WTC11 (cell line): ENCODE measurements at regions not wholly inside any gene's neighbourhood (a gene's known extent, or its start where the extent isn't known, plus 50 kb on each side); places are given as distances from the start of the nearest gene placed in this dataset.

ENCODE experiments used
- ATAC-seq: fragments of 200-7000 bp; cut with Tn5 transposase; 2 replicates; pipeline ENCODE4 v1.10.0; 2021; ENCODE audit warnings: mild to moderate bottlenecking, moderate library complexity
- CTCF ChIA-PET: fragments of 300-600 bp; sonication (Branson Sonifier 250); formaldehyde crosslinking; loops from one replicate; lab custom pipeline; 2021; ENCODE audit warnings: antibody characterized with exemption; lab: Charles Lee
- POLR2A ChIA-PET: fragments of 350-600 bp; sonication (Branson Sonifier 250); formaldehyde crosslinking; loops from one replicate; lab custom pipeline; 2021; ENCODE audit warnings: antibody characterized with exemption; lab: Charles Lee
- DNase-seq: peaks from one replicate; pipeline ENCODE4 v3.0.0; 2021; ENCODE audit warnings: low spot score
- H3K27ac Mint-ChIP-seq: 2 replicates; pipeline ENCODE4 v1.8.0; 2021; ENCODE audit warnings: mixed read lengths
- H3K27me3 Mint-ChIP-seq: 2 replicates; pipeline ENCODE4 v1.8.0; 2021; ENCODE audit warnings: low read depth, mild to moderate bottlenecking, moderate library complexity, mixed read lengths
- H3K36me3 Mint-ChIP-seq: 2 replicates; pipeline ENCODE4 v1.8.0; 2021; ENCODE audit warnings: mixed read lengths
- H3K4me1 Mint-ChIP-seq: 2 replicates; pipeline ENCODE4 v1.8.0; 2022; ENCODE audit warnings: mixed read lengths
- H3K4me3 Mint-ChIP-seq: 2 replicates; pipeline ENCODE4 v1.8.0; 2021; ENCODE audit warnings: mild to moderate bottlenecking, moderate library complexity, mixed read lengths
- H3K9me3 Mint-ChIP-seq: 2 replicates; pipeline ENCODE4 v1.8.0; 2021; ENCODE audit warnings: mixed read lengths
- ATF3 ChIP-seq: sonication (generic); formaldehyde crosslinking; conservative IDR thresholded peaks from 2 replicates; pipeline ENCODE4 v1.8.1; 2022; ENCODE audit warnings: mild to moderate bottlenecking, missing genetic modification reagents
- ATF6 ChIP-seq: sonication (generic); formaldehyde crosslinking; IDR thresholded peaks from 2 replicates; pipeline ENCODE4 v1.8.1; 2023; ENCODE audit warnings: mild to moderate bottlenecking, missing genetic modification reagents
- CREB1 ChIP-seq: sonication (generic); formaldehyde crosslinking; IDR thresholded peaks from 2 replicates; pipeline ENCODE4 v1.8.0; 2023; ENCODE audit warnings: mild to moderate bottlenecking, missing genetic modification reagents
- CREM ChIP-seq: sonication (generic); formaldehyde crosslinking; IDR thresholded peaks from 2 replicates; pipeline ENCODE4 v1.8.1; 2022; ENCODE audit warnings: mild to moderate bottlenecking, missing genetic modification reagents, moderate library complexity
- E2F1 ChIP-seq: sonication (generic); formaldehyde crosslinking; IDR thresholded peaks from 2 replicates; pipeline ENCODE4 v1.8.0; 2022; ENCODE audit warnings: mild to moderate bottlenecking, missing genetic modification reagents
- EMX1 ChIP-seq: fragments of 250-450 bp; sonication (Bioruptor Pico); IDR thresholded peaks from 2 replicates; pipeline ENCODE4 v1.8.0; 2021; ENCODE audit warnings: mild to moderate bottlenecking
- ESRRA ChIP-seq: sonication (generic); formaldehyde crosslinking; IDR thresholded peaks from 2 replicates; pipeline ENCODE4 v1.8.1; 2022; ENCODE audit warnings: mild to moderate bottlenecking, missing genetic modification reagents, borderline replicate concordance
- ETV6 ChIP-seq: sonication (generic); formaldehyde crosslinking; IDR thresholded peaks from 2 replicates; pipeline ENCODE4 v1.8.1; 2022; ENCODE audit warnings: mild to moderate bottlenecking, missing genetic modification reagents
- FOXK1 ChIP-seq: sonication (generic); formaldehyde crosslinking; IDR thresholded peaks from 2 replicates; pipeline ENCODE4 v1.8.0; 2022; ENCODE audit warnings: mild to moderate bottlenecking, moderate library complexity, missing genetic modification reagents
- FOXP1 ChIP-seq: sonication (generic); formaldehyde crosslinking; IDR thresholded peaks from 2 replicates; pipeline ENCODE4 v1.8.0; 2022; ENCODE audit warnings: missing genetic modification reagents, mild to moderate bottlenecking, moderate library complexity, borderline replicate concordance
- HMGA2 ChIP-seq: fragments of 250-450 bp; sonication (Bioruptor Pico); IDR thresholded peaks from 2 replicates; pipeline ENCODE4 v1.4.0; 2021; ENCODE audit warnings: mild to moderate bottlenecking, moderate library complexity
- IRF1 ChIP-seq: sonication (generic); formaldehyde crosslinking; IDR thresholded peaks from 2 replicates; pipeline ENCODE4 v1.8.0; 2023; ENCODE audit warnings: missing genetic modification reagents
- IRF2 ChIP-seq: sonication (generic); formaldehyde crosslinking; IDR thresholded peaks from 2 replicates; pipeline ENCODE4 v1.8.0; 2022; ENCODE audit warnings: low read depth, missing genetic modification reagents, borderline replicate concordance
- JAZF1 ChIP-seq: fragments of 250-450 bp; sonication (Bioruptor Pico); IDR thresholded peaks from 2 replicates; pipeline ENCODE4 v1.9.0; 2021; ENCODE audit warnings: moderate library complexity, mild to moderate bottlenecking, inconsistent platforms
- MXD4 ChIP-seq: fragments of 250-450 bp; sonication (Bioruptor Pico); IDR thresholded peaks from 2 replicates; pipeline ENCODE4 v1.8.0; 2021; ENCODE audit warnings: mild to moderate bottlenecking, moderate library complexity, borderline replicate concordance
- NFE2L1 ChIP-seq: sonication (generic); formaldehyde crosslinking; IDR thresholded peaks from 2 replicates; pipeline ENCODE4 v1.8.1; 2023; ENCODE audit warnings: missing genetic modification reagents
- OVOL2 ChIP-seq: fragments of 250-450 bp; sonication (Bioruptor Pico); IDR thresholded peaks from 2 replicates; pipeline ENCODE4 v1.9.0; 2021; ENCODE audit warnings: mild to moderate bottlenecking, borderline replicate concordance
- PRDM15 ChIP-seq: sonication (generic); formaldehyde crosslinking; IDR thresholded peaks from 2 replicates; pipeline ENCODE4 v1.8.0; 2022; ENCODE audit warnings: missing genetic modification reagents
- PREB ChIP-seq: sonication (generic); formaldehyde crosslinking; IDR thresholded peaks from 2 replicates; pipeline ENCODE4 v1.8.1; 2022; ENCODE audit warnings: mild to moderate bottlenecking, missing genetic modification reagents, moderate library complexity, borderline replicate concordance
- RELA ChIP-seq: sonication (generic); formaldehyde crosslinking; IDR thresholded peaks from 2 replicates; pipeline ENCODE4 v1.8.1; 2022; ENCODE audit warnings: missing genetic modification reagents, mild to moderate bottlenecking, borderline replicate concordance
- RORB ChIP-seq: fragments of 250-450 bp; sonication (Bioruptor Pico); IDR thresholded peaks from 2 replicates; pipeline ENCODE4 v1.9.0; 2021; ENCODE audit warnings: mild to moderate bottlenecking
- USF1 ChIP-seq: sonication (generic); formaldehyde crosslinking; IDR thresholded peaks from 2 replicates; pipeline ENCODE4 v1.8.0; 2022; ENCODE audit warnings: mild to moderate bottlenecking, missing genetic modification reagents
- ZBTB21 ChIP-seq: sonication (generic); formaldehyde crosslinking; IDR thresholded peaks from 2 replicates; pipeline ENCODE4 v1.8.1; 2023; ENCODE audit warnings: mild to moderate bottlenecking, missing genetic modification reagents, borderline replicate concordance
- ZNF232 ChIP-seq: sonication (generic); formaldehyde crosslinking; IDR thresholded peaks from 2 replicates; pipeline ENCODE4 v1.8.0; 2022; ENCODE audit warnings: mild to moderate bottlenecking, missing genetic modification reagents
- ZNF423 ChIP-seq: fragments of 250-450 bp; sonication (Bioruptor Pico); IDR thresholded peaks from 2 replicates; pipeline ENCODE4 v2.1.2; 2022; ENCODE audit warnings: mild to moderate bottlenecking, moderate library complexity

- DNase-seq (no peak), ATAC-seq (no peak)
- H3K27ac Mint-ChIP-seq = no peak overlapping the region
- no peak overlapping the region for H3K4me3 Mint-ChIP-seq
- no peaks in the 10 kb centered on the region for H3K36me3 Mint-ChIP-seq
- ChIA-PET CTCF (interaction anchor here (1.0 to 1.3 kb wide), 2 partner anchors 8 to 29 kb away, joined by 3 to 4 read pairs; no protein-coding TSS in a partner anchor), POLR2A (no interaction called here)
- no peaks in the 10 kb centered on the region; the same call in 1 of the 2 replicates for H3K27me3 Mint-ChIP-seq
- TF ChIP-seq OVOL2 (CRISPR knock-in tag) (no peak), ATF6 (CRISPR knock-in tag) (no peak), MXD4 (CRISPR knock-in tag) (no peak), USF1 (CRISPR knock-in tag) (no peak), ZBTB21 (no peak), PREB (CRISPR knock-in tag) (no peak), ATF3 (CRISPR knock-in tag) (no peak), RORB (CRISPR knock-in tag) (no peak), IRF2 (CRISPR knock-in tag) (no peak), RELA (CRISPR knock-in tag) (no peak), ZNF423 (no peak), ESRRA (no peak), NFE2L1 (no peak), PRDM15 (no peak), EMX1 (CRISPR knock-in tag) (no peak)
- no peaks in the 10 kb centered on the region for H3K9me3 Mint-ChIP-seq
- no peaks in the 10 kb centered on the region for H3K4me1 Mint-ChIP-seq
These were observed 54.4 kb downstream of the ARL6IP4 start for GRCh38 chr12:123034865-123035264.

- ChIA-PET POLR2A (no interaction called here), CTCF (interaction anchor here (1.0 to 1.3 kb wide), 2 partner anchors 9 to 30 kb away, joined by 3 to 4 read pairs; no protein-coding TSS in a partner anchor)
- Mint-ChIP-seq H3K4me1 (no peaks in the 10 kb centered on the region), H3K4me3 (no peak overlapping the region), H3K9me3 (no peaks in the 10 kb centered on the region), H3K27ac (no peak overlapping the region), H3K27me3 (no peaks in the 10 kb centered on the region; the same call in 1 of the 2 replicates), H3K36me3 (no peaks in the 10 kb centered on the region)
- DNase-seq (no peak), ATAC-seq (no peak)
- TF ChIP-seq FOXP1 (CRISPR knock-in tag) (no peak), JAZF1 (CRISPR knock-in tag) (no peak), CREB1 (CRISPR knock-in tag) (no peak), FOXK1 (no peak), E2F1 (no peak), RORB (CRISPR knock-in tag) (no peak), ATF6 (CRISPR knock-in tag) (no peak), CREM (CRISPR knock-in tag) (no peak), HMGA2 (CRISPR knock-in tag) (no peak), ZNF232 (no peak), ETV6 (CRISPR knock-in tag) (no peak), IRF1 (CRISPR knock-in tag) (no peak), OVOL2 (CRISPR knock-in tag) (no peak)
These were observed 53.6 kb downstream of the ARL6IP4 start for GRCh38 chr12:123034022-123034541.
